ENCODE measurements at regions not wholly inside any gene's neighbourhood (a gene's known extent, or its start where the extent isn't known, plus 50 kb on each side); places are given as distances from the start of the nearest gene placed in this dataset.
"Not testable (repeated sequence)": the region's sequence is repeated elsewhere in the genome, so short reads cannot be mapped to it uniquely, and the experiment has no call there.

DNA sequence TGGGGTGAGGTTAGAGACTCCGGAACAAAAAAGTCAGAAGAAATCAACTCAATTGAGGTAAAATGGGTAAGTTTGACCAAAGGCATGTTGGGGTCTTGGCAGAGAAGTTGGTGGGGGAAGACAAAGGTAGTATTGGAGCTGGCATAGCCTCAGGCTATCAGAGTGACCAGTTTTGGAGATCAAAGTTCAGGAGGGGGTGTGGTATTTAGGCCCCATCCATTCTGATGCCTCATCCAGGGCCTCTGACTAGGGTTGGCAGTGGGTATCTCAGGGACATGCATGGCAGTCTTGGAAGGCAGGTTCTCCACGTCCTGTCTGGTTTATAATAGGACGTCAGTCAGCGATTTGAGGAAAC lies 73.2 kb upstream of the TRABD2B start:
- ATAC-seq: no peak
- no peak for FAIRE-seq
- TF ChIP-seq, protein P1, sequence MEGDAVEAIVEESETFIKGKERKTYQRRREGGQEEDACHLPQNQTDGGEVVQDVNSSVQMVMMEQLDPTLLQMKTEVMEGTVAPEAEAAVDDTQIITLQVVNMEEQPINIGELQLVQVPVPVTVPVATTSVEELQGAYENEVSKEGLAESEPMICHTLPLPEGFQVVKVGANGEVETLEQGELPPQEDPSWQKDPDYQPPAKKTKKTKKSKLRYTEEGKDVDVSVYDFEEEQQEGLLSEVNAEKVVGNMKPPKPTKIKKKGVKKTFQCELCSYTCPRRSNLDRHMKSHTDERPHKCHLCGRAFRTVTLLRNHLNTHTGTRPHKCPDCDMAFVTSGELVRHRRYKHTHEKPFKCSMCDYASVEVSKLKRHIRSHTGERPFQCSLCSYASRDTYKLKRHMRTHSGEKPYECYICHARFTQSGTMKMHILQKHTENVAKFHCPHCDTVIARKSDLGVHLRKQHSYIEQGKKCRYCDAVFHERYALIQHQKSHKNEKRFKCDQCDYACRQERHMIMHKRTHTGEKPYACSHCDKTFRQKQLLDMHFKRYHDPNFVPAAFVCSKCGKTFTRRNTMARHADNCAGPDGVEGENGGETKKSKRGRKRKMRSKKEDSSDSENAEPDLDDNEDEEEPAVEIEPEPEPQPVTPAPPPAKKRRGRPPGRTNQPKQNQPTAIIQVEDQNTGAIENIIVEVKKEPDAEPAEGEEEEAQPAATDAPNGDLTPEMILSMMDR (IDR thresholded peaks at IDR 0.05): no peak
- Histone ChIP-seq H3K9me3 (no peaks in the 10 kb centered on the region), H3K27me3 (no peaks in the 10 kb centered on the region), H3K36me3 (no peaks in the 10 kb centered on the region), H3K27ac (no peak overlapping the region), H3K4me1 (no peaks in the 10 kb centered on the region), H3K4me3 (no peak overlapping the region)
- 79 to 84% methylated on average over 4 of the region's 4 CpGs for WGBS, 2 donors
- intact Hi-C loops (cut with DNase I): no loop called here
- no peak for DNase-seq

DNA sequence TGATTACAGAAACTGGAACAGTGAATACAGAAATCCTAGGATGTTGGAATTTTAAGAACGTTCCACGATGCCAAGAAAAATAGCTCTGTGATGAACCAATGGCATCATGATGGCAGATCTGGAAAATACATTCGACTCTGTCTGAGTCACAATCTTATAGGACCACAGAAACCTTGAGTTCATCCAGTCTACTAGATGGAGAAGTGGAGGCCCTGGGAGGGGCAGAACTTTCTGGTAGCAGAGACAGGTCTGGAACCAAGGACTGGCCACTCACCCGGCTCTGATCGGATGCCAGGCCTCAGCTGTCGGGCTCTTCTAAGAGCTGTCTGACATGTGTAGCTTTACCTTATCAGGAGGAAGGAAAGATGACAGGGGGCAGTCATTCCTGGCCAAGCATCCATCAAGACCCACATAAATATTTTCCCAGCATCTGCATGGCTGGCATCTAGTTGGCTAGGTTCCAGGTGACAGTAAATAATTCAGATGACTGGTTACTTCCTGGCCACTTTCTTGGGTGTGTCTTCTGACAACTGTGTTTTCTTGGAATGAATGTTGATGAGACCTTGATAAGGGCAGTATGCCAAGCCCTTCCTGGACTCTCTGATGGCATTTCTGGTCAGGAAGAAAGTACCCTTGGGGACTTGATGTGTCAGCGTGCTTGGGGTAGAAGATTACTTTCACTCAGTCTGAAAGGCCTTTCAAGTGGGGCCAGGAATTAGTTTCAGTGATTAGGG lies 72.6 kb upstream of the TRABD2B start:
- Histone ChIP-seq H3K27me3 (no peaks in the 10 kb centered on the region), H3K27ac (no peak overlapping the region), H3K4me3 (no peak overlapping the region), H3K4me1 (no peaks in the 10 kb centered on the region), H3K9me3 (no peaks in the 10 kb centered on the region), H3K36me3 (no peaks in the 10 kb centered on the region)
- intact Hi-C loops (cut with DNase I): no loop called here
- ATAC-seq (peak in 1 of 4 donors; percentile 52), DNase-seq (no peak), FAIRE-seq (no peak)
- 77 to 80% methylated on average over 7 of the region's 7 CpGs for WGBS, 2 donors
- TF ChIP-seq, protein P1 (IDR thresholded peaks at IDR 0.05): no peak

DNA sequence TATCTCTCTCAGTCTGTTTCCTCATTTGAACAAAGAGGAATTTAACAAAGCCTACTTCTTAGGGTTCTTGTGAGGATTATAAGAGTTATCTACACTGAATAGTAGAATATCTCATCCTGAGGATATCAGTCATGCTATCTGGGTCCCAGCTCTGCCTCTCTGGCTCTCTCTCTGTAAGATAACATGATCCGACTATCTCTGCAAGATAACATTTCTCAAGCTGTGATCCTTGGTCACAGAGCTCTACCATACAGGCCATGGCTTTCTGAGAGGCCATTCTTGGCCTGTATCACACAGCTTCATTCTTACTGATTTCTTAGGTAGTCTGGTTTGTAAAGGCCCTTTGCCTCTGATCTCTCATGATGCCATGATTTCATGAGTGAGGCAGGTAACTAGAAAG lies 71.0 kb upstream of the TRABD2B start:
- H3K27ac ChIP-seq: no peak overlapping the region

DNA sequence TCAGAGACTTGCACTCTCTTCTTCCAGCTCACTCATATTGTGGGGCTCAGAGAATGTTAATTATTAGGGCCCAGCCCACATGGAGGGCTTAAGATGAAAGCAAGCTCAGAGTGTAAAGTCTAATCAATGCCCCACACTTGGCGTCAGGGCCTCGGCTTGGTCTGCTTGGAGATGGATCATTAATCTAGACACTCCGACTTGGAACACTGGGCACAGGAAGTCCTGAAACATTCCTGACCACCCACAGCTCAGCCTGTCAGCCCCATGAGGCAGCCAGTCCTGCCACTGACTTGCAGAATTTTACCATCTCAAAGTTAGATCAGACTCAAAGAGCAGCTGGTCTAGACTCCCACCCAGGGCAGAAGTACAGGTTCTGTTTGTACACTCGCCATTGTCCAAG lies 69.8 kb upstream of the TRABD2B start:
- peak in 3 of 4 donors; percentile 19 to 70 (median 67) for ATAC-seq
- Histone ChIP-seq H3K27me3 (no peaks in the 10 kb centered on the region), H3K9me3 (no peaks in the 10 kb centered on the region), H3K27ac (peak overlapping the region in 3 of 4 donors; percentile 30 to 50 (median 39)), H3K4me3 (no peak overlapping the region), H3K4me1 (no peaks in the 10 kb centered on the region), H3K36me3 (no peaks in the 10 kb centered on the region)
- DNase-seq: peak in 1 of 6 donors; percentile 44
- WGBS, 2 donors: 37 to 40% methylated on average over 4 of the region's 4 CpGs
- FAIRE-seq: no peak
- TF ChIP-seq, protein P1 (IDR thresholded peaks at IDR 0.05): no peak
- intact Hi-C loops (cut with DNase I): no loop called here

More for the DNA sequence above, 71.0 kb upstream of the TRABD2B start:
- no peak for DNase-seq
- H3K4me3 ChIP-seq: no peak overlapping the region
- H3K9me3 ChIP-seq: no peaks in the 10 kb centered on the region
- no peaks in the 10 kb centered on the region for H3K36me3 ChIP-seq
- 45 to 48% methylated on average over 1 of the region's 1 CpG for WGBS, 2 donors
- TF ChIP-seq, protein P1 (IDR thresholded peaks at IDR 0.05): no peak
- H3K4me1 ChIP-seq: no peaks in the 10 kb centered on the region
- no peaks in the 10 kb centered on the region for H3K27me3 ChIP-seq
- no peak for FAIRE-seq
- no peak for ATAC-seq
- intact Hi-C loops (cut with DNase I): no loop called here

DNA sequence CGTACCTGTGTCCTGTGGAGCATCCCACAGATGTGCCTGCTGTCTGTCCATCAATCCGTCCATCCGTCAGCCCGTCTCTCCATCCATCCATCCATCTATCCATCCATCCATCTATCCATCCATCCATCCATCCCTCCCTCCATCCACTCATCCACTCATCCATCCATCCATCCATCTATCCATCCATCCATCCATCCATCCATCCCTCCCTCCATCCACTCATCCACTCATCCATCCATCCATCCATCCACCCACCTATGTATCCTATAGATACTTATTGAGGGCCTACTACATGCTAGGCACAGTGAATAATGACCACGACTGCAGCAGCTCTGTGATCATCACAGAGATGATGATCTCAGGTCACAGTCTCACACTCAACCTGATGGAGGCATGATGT lies 67.5 kb upstream of the TRABD2B start:
- ATAC-seq; FAIRE-seq; intact Hi-C loops (cut with DNase I): not testable (repeated sequence)

More for the DNA sequence above, 67.5 kb upstream of the TRABD2B start:
- not testable (repeated sequence) for H3K4me1 ChIP-seq, H3K36me3 ChIP-seq, H3K27me3 ChIP-seq, H3K27ac ChIP-seq, H3K9me3 ChIP-seq, H3K4me3 ChIP-seq, DNase-seq
- WGBS, 2 donors: 76 to 86% methylated on average over 5 of the region's 5 CpGs

Data from pancreas (tissue), 10 donors.